Colonic mucosa (tissue), 4 donors: ENCODE measurements at regions not wholly inside any gene's neighbourhood (a gene's known extent, or its start where the extent isn't known, plus 50 kb on each side); places are given as distances from the start of the nearest gene placed in this dataset.

Experiments used
- DNase-seq: peaks from one replicate; pipeline ENCODE4 v3.0.0-alpha.2; 2020
- H3K27ac ChIP-seq: fragments of 200-600 bp; one replicate; pipeline ENCODE4 v1.8.0; 2021
- H3K27me3 ChIP-seq: fragments of 200-600 bp; one replicate; pipeline ENCODE4 v1.8.0; 2021
- H3K36me3 ChIP-seq: fragments of 200-600 bp; one replicate; pipeline ENCODE4 v1.8.0; 2021
- H3K4me1 ChIP-seq: fragments of 200-600 bp; one replicate; pipeline ENCODE4 v1.8.0; 2021; ENCODE audit warnings: mild to moderate bottlenecking
- H3K4me3 ChIP-seq: fragments of 200-600 bp; one replicate; pipeline ENCODE4 v1.8.0; 2021
- H3K9ac ChIP-seq, 2 donors: one replicate each; pipeline ENCODE4 v1.7.0; 2013; ENCODE audit warnings: control low read depth in 2 of 2, low read depth in 2 of 2, low read length in 2 of 2
- H3K9me3 ChIP-seq: fragments of 200-600 bp; one replicate; pipeline ENCODE4 v1.8.0; 2021
- intact Hi-C: fragments of 100-400 bp; cut with DNase I; formaldehyde crosslinking; loops from one replicate; pipeline ENCODE4 v1.14.1; 2022
- TF ChIP-seq, protein P1 (sequence below): fragments of 200-600 bp; IDR thresholded peaks from one replicate; pipeline ENCODE4 v1.8.0; 2022; ENCODE audit warnings: antibody characterized with exemption, mild to moderate bottlenecking
- donor health status: healthy.
- donor health status: DM: no; HTN: no; CAD: no.
- donor health status: DM: no; HTN: no; CAD: no.

DNA sequence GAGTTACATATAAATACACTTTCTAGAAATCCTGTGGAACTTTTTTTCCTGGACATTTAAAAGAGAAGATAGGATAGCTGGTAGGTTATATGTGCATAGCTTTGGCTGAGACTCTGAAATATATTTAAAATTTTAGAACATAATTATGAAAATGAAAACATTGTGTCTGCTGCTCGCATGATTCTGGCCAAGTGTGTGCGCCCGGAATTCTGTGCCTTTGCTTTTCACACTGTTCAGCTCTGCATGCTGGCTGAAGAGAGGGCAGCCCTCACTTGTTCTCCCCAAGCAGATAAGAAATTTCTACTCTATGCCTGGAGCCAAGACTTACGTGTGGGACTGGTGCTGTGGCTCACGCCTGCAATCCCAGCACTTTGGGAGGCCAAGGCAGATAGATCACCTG is 153.9 kb downstream of the MED10 start:
- no peak for DNase-seq
- Histone ChIP-seq H3K4me3 (no peak overlapping the region), H3K27ac (no peak overlapping the region), H3K9ac (no peak overlapping the region), H3K27me3 (no peaks in the 10 kb centered on the region), H3K4me1 (no peaks in the 10 kb centered on the region), H3K36me3 (no peaks in the 10 kb centered on the region), H3K9me3 (no peaks in the 10 kb centered on the region)
- TF ChIP-seq, protein P1, sequence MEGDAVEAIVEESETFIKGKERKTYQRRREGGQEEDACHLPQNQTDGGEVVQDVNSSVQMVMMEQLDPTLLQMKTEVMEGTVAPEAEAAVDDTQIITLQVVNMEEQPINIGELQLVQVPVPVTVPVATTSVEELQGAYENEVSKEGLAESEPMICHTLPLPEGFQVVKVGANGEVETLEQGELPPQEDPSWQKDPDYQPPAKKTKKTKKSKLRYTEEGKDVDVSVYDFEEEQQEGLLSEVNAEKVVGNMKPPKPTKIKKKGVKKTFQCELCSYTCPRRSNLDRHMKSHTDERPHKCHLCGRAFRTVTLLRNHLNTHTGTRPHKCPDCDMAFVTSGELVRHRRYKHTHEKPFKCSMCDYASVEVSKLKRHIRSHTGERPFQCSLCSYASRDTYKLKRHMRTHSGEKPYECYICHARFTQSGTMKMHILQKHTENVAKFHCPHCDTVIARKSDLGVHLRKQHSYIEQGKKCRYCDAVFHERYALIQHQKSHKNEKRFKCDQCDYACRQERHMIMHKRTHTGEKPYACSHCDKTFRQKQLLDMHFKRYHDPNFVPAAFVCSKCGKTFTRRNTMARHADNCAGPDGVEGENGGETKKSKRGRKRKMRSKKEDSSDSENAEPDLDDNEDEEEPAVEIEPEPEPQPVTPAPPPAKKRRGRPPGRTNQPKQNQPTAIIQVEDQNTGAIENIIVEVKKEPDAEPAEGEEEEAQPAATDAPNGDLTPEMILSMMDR, result no peak
- intact Hi-C loops, result no loop called here

DNA sequence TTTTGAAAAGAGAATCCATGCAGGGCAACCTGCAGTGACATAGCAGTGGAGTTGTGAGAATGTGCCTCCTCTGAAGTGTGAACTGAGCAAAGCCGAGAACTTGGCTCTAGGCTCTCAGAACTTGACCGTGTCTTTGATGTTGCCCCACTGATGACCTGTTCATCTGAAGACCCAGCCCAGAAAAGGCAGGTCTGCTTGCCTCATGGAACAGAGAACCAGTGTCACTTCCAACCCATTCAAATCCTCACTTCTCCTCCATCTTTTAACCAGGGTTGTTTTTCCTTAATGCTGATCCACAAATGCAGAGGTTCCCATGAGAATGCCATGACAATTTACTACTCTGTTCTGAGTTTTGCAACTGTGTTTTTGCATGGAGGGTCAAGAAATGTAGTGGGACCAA is 155.4 kb downstream of the MED10 start:
- Histone ChIP-seq H3K27me3 (no peaks in the 10 kb centered on the region), H3K27ac (no peak overlapping the region), H3K9ac (no peak overlapping the region), H3K4me1 (no peaks in the 10 kb centered on the region), H3K36me3 (no peaks in the 10 kb centered on the region), H3K9me3 (no peaks in the 10 kb centered on the region), H3K4me3 (no peak overlapping the region)
- TF ChIP-seq, protein P1, result no peak
- DNase-seq, result no peak
- intact Hi-C loops, result no loop called here

DNA sequence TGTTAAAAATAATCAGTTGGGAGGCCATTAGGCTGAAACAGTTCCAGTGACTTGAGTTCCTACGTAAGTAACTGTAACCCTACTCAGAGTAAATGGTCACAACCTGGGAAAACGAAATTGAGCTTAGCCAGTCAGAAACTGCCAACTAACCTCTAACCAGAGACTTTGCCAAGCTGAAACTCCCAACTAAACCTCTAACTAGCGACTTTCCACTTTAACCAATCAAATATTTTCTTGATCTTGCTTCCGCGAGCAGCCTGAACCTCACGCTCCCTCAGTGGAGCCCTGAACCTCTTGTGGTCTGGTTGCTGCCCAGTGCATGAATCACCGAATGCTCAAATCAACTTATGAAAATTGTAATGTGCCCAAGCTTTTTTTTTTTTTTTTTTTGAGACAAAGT is 156.2 kb downstream of the MED10 start:
- DNase-seq, result no peak
- Histone ChIP-seq H3K36me3 (no peaks in the 10 kb centered on the region), H3K27me3 (no peaks in the 10 kb centered on the region), H3K9ac (no peak overlapping the region), H3K4me1 (no peaks in the 10 kb centered on the region), H3K4me3 (no peak overlapping the region), H3K9me3 (no peaks in the 10 kb centered on the region), H3K27ac (no peak overlapping the region)
- intact Hi-C loops, result no loop called here
- TF ChIP-seq, protein P1, result no peak

DNA sequence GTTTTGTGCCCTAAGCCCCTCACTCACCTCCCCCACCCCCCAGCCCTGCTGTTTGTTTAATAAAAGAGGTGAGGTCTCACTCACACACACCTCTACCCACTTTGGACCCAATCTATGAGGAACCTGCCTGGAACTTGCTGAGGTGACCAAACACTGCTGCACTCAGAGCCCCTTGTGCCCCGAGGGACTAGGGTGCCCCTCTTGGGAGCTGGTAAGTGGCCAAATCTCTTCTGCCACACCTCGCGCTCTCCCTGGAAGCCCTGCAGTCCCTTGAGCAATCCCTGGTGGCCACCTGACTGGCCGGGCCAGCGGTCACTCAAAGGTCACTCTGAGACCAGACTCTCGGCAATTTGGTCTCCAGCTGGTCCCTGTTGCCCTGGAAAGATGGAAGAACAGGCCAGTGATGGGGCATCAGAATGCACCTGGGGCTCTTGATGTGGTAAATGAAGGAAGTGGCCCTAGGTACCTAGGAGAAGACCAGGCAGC is 157.2 kb downstream of the MED10 start:
- no peaks in the 10 kb centered on the region for H3K9me3 ChIP-seq
- DNase-seq, result no peak
- H3K27me3 ChIP-seq, result no peaks in the 10 kb centered on the region
- H3K4me3 ChIP-seq, result no peak overlapping the region
- intact Hi-C loops, result no loop called here
- TF ChIP-seq, protein P1, result no peak
- no peak overlapping the region for H3K9ac ChIP-seq
- no peaks in the 10 kb centered on the region for H3K4me1 ChIP-seq
- no peaks in the 10 kb centered on the region for H3K36me3 ChIP-seq
- H3K27ac ChIP-seq, result no peak overlapping the region

DNA sequence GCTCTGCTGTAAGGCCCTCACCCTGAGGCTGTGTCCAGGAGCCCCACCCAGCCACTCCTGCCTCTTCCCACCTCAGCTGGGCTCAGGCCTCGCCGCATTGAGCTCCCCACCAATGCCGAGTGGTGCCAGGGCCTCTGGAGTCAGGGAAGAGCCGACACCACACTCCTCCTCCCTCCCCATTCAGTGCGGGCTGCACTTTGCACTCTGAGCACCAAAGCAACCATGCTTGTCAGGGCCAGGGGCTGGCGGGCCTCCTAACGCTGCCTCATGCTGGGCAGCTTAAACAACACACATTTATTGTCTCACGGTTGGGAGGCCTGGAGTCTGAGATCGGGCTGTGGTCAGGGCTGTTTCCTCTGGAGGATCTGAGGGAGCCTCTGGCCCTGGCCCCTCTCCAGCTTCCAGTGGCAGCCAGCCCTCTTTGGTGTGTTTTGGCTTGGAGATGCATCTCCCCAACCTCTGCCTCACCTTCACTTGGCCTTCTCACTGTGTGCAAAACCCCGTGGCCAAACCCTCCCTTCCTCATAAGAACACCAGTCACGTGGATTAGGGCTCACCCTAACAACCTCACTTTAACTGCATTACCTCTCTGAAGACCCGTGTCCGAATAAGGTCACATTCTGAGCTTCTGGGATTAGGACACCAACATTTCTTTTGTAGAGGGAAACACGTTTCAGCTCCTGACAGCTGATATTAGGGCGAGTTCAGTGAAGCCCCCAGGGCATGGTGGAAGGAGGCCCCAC is 157.8 kb downstream of the MED10 start:
- H3K27ac ChIP-seq, result no peak overlapping the region
- intact Hi-C loops, result no loop called here
- TF ChIP-seq, protein P1, result no peak

More for the DNA sequence above, 157.8 kb downstream of the MED10 start:
- no peak overlapping the region for H3K4me3 ChIP-seq
- no peak overlapping the region for H3K9ac ChIP-seq
- no peaks in the 10 kb centered on the region for H3K4me1 ChIP-seq
- DNase-seq, result no peak
- no peaks in the 10 kb centered on the region for H3K36me3 ChIP-seq
- no peaks in the 10 kb centered on the region for H3K27me3 ChIP-seq
- H3K9me3 ChIP-seq, result no peaks in the 10 kb centered on the region
